ENCODE measurements at regions not wholly inside any gene's neighbourhood (a gene's known extent, or its start where the extent isn't known, plus 50 kb on each side); places are given as distances from the start of the nearest gene placed in this dataset.

GRCh38 chr4:60822986-60823385 is 377.1 kb upstream of the ADGRL3 start:
- TF ChIP-seq CTCF (IDR thresholded peaks at IDR 0.05) = no peak

- no peak for TF ChIP-seq CTCF (IDR thresholded peaks at IDR 0.05)
These were observed 360.1 kb upstream of the ADGRL3 start for GRCh38 chr4:60840020-60840419.

GRCh38 chr4:60846678-60847077 is 353.4 kb upstream of the ADGRL3 start:
- TF ChIP-seq CTCF (IDR thresholded peaks at IDR 0.05) = no peak

- no peak for TF ChIP-seq CTCF (IDR thresholded peaks at IDR 0.05)
These were observed 352.5 kb upstream of the ADGRL3 start for GRCh38 chr4:60847614-60848013.

GRCh38 chr4:60857130-60857753 is 342.9 kb upstream of the ADGRL3 start:
- TF ChIP-seq CTCF (IDR thresholded peaks at IDR 0.05) = no peak

GRCh38 chr4:60863442-60863841 is 336.7 kb upstream of the ADGRL3 start:
- TF ChIP-seq CTCF (IDR thresholded peaks at IDR 0.05) = no peak

- peak; percentile 12; the same call in 1 of the 2 replicates for TF ChIP-seq CTCF (IDR thresholded peaks at IDR 0.05)
These were observed 334.9 kb upstream of the ADGRL3 start for GRCh38 chr4:60865273-60865672.
